IMR-90 (cell line): ENCODE measurements at regions not wholly inside any gene's neighbourhood (a gene's known extent, or its start where the extent isn't known, plus 50 kb on each side); places are given as distances from the start of the nearest gene placed in this dataset.

Experiments
- ATAC-seq: fragments of 200-7000 bp; cut with Tn5 transposase; 2 replicates; pipeline ENCODE4 v1.9.1; 2020; ENCODE audit warnings: low read depth, mild to moderate bottlenecking, moderate library complexity
- BruUV-seq: library from RNA; stranded (reverse); fragments of 400-500 nt; replicated peaks from 2 replicates; lab custom pipeline; 2021; lab: Mats Ljungman, UMichigan
- CTCF ChIA-PET: fragments of 300-600 bp; formaldehyde crosslinking; extraction: SDS; loops from one replicate; lab custom pipeline; 2021; ENCODE audit warnings: antibody characterized with exemption; lab: Yijun Ruan, JAX
- POLR2A ChIA-PET: fragments of 300-600 bp; sonication (Branson Sonifier 250); formaldehyde crosslinking; loops from one replicate; lab custom pipeline; 2022; ENCODE audit warnings: antibody characterized with exemption; ENCODE audit not compliant: unreplicated experiment; lab: Charles Lee
- DNase-seq: peaks from one replicate; pipeline ENCODE4 v3.0.0; 2013
- H2AFZ ChIP-seq: replicated peaks from 2 replicates; pipeline ENCODE3; 2013; ENCODE audit warnings: low read length, mild to moderate bottlenecking; ENCODE audit not compliant: poor library complexity
- H2AK5ac ChIP-seq: 2 replicates; pipeline ENCODE4 v1.6.1; 2013; ENCODE audit warnings: low read depth, low read length, inconsistent platforms
- H2AK9ac ChIP-seq: replicated peaks from 2 replicates; pipeline ENCODE3; 2013; ENCODE audit warnings: mild to moderate bottlenecking, low read depth, low read length, moderate library complexity; ENCODE audit not compliant: poor library complexity
- H2BK120ac ChIP-seq: 2 replicates; pipeline ENCODE4 v1.6.1; 2013; ENCODE audit warnings: low read depth, low read length, inconsistent platforms
- H2BK15ac ChIP-seq: 3 replicates; pipeline ENCODE4 v1.6.1; 2013; ENCODE audit warnings: low read depth, low read length, inconsistent platforms
- H2BK20ac ChIP-seq: 2 replicates; pipeline ENCODE4 v1.6.1; 2013; ENCODE audit warnings: low read depth, mild to moderate bottlenecking, inconsistent platforms, low read length, moderate library complexity
- H2BK5ac ChIP-seq: 2 replicates; pipeline ENCODE4 v1.6.1; 2013; ENCODE audit warnings: mild to moderate bottlenecking, low read depth, low read length, inconsistent platforms; ENCODE audit not compliant: poor library complexity, severe bottlenecking
- H3K14ac ChIP-seq: replicated peaks from 2 replicates; pipeline ENCODE4 v1.6.1; 2013; ENCODE audit warnings: low read depth, low read length, inconsistent platforms
- H3K18ac ChIP-seq: 2 replicates; pipeline ENCODE4 v1.6.1; 2013; ENCODE audit warnings: low read depth, low read length, control low read depth
- H3K23ac ChIP-seq: 2 replicates; pipeline ENCODE4 v1.6.1; 2013; ENCODE audit warnings: low read depth, low read length, inconsistent platforms
- H3K27ac ChIP-seq: 2 replicates; pipeline ENCODE4 v1.5.1; 2013; ENCODE audit warnings: mild to moderate bottlenecking, control low read depth, low read length; ENCODE audit not compliant: insufficient read depth
- H3K27me3 ChIP-seq: 2 replicates; pipeline ENCODE4 v1.6.1; 2013; ENCODE audit warnings: low read length; ENCODE audit not compliant: control insufficient read depth, insufficient read depth
- H3K36me3 ChIP-seq: 2 replicates; pipeline ENCODE4 v1.6.1; 2013; ENCODE audit warnings: low read length, mixed read lengths; ENCODE audit not compliant: control insufficient read depth, insufficient read depth
- H3K4ac ChIP-seq: 2 replicates; pipeline ENCODE4 v1.6.1; 2013; ENCODE audit warnings: low read depth, low read length, inconsistent platforms
- H3K4me1 ChIP-seq: 2 replicates; pipeline ENCODE4 v1.6.1; 2013; ENCODE audit warnings: low read length, mixed read lengths; ENCODE audit not compliant: control insufficient read depth, insufficient read depth
- H3K4me2 ChIP-seq: 2 replicates; pipeline ENCODE4 v1.6.1; 2013; ENCODE audit warnings: low read depth, mild to moderate bottlenecking, control low read depth, low read length, moderate library complexity
- H3K4me3 ChIP-seq: 2 replicates; pipeline ENCODE4 v1.5.1; 2013; ENCODE audit warnings: low read depth, mild to moderate bottlenecking, control low read depth, low read length, moderate library complexity; ENCODE audit not compliant: insufficient read depth
- H3K56ac ChIP-seq: 2 replicates; pipeline ENCODE4 v1.6.1; 2013; ENCODE audit warnings: low read length, inconsistent platforms; ENCODE audit not compliant: insufficient read depth; ENCODE audit errors: extremely low read depth
- H3K79me1 ChIP-seq, 2 experiments: 2 replicates each; pipeline ENCODE4 v1.6.1; 2013; ENCODE audit warnings: low read length in 2 of 2, inconsistent platforms in 1 of 2, low read depth in 1 of 2
- H3K9ac ChIP-seq: 2 replicates; pipeline ENCODE4 v1.6.1; 2013; ENCODE audit warnings: low read depth, low read length, control low read depth
- H3K9me1 ChIP-seq: 2 replicates; pipeline ENCODE4 v1.6.1; 2013; ENCODE audit warnings: low read length, inconsistent platforms; ENCODE audit not compliant: insufficient read depth
- H3K9me3 ChIP-seq: 2 replicates; pipeline ENCODE4 v1.6.1; 2013; ENCODE audit warnings: low read length; ENCODE audit not compliant: control insufficient read depth, insufficient read depth
- H4K20me1 ChIP-seq: 2 replicates; pipeline ENCODE4 v1.6.1; 2013; ENCODE audit warnings: low read length, inconsistent platforms; ENCODE audit not compliant: insufficient read depth
- H4K5ac ChIP-seq: 2 replicates; pipeline ENCODE4 v1.6.1; 2013; ENCODE audit warnings: mild to moderate bottlenecking, low read depth, low read length, control low read depth
- H4K8ac ChIP-seq, 2 experiments: 2 replicates each; pipeline ENCODE4 v1.6.1; 2013; ENCODE audit warnings: low read depth in 2 of 2, low read length in 2 of 2, control low read depth in 1 of 2, inconsistent platforms in 1 of 2
- H4K91ac ChIP-seq: 2 replicates; pipeline ENCODE4 v1.6.1; 2013; ENCODE audit warnings: low read depth, low read length, inconsistent platforms; ENCODE audit not compliant: insufficient read depth
- BHLHE40 ChIP-seq: fragments of 150-350 bp; IDR thresholded peaks from 2 replicates; pipeline ENCODE4 v1.6.1; 2016; ENCODE audit warnings: mild to moderate bottlenecking, low read depth, low read length
- CEBPB ChIP-seq: IDR thresholded peaks from 2 replicates; pipeline ENCODE4 v1.6.1; 2012; ENCODE audit warnings: low read depth, low read length, improper control_type of control experiment
- CTCF ChIP-seq: conservative IDR thresholded peaks from 2 replicates; pipeline ENCODE4 v1.5.1; 2012; ENCODE audit warnings: mild to moderate bottlenecking, low read depth, low read length, improper control_type of control experiment
- ELK1 ChIP-seq: fragments of 150-350 bp; IDR thresholded peaks from 2 replicates; pipeline ENCODE4 v1.6.1; 2016; ENCODE audit warnings: low read depth, mild to moderate bottlenecking, low read length, moderate library complexity, borderline replicate concordance
- FOS ChIP-seq: fragments of 150-350 bp; IDR thresholded peaks from 2 replicates; pipeline ENCODE4 v1.6.1; 2016; ENCODE audit warnings: low read depth, low read length
- MAZ ChIP-seq: IDR thresholded peaks from 2 replicates; pipeline ENCODE4 v1.6.1; 2012; ENCODE audit warnings: low read depth, mild to moderate bottlenecking, low read length, improper control_type of control experiment, moderate library complexity, borderline replicate concordance
- NFE2L2 ChIP-seq: fragments of 150-350 bp; IDR thresholded peaks from 2 replicates; pipeline ENCODE4 v1.6.1; 2016; ENCODE audit warnings: low read depth, mild to moderate bottlenecking, low read length
- POLR2A ChIP-seq: IDR thresholded peaks from 2 replicates; pipeline ENCODE4 v1.6.1; 2012; ENCODE audit warnings: mild to moderate bottlenecking, low read depth, low read length
- RAD21 ChIP-seq: IDR thresholded peaks from 2 replicates; pipeline ENCODE4 v1.6.1; 2012; ENCODE audit warnings: low read length, improper control_type of control experiment
- RCOR1 ChIP-seq: IDR thresholded peaks from 2 replicates; pipeline ENCODE4 v1.6.1; 2012; ENCODE audit warnings: mild to moderate bottlenecking, low read length, improper control_type of control experiment; ENCODE audit not compliant: insufficient replicate concordance
- RFX5 ChIP-seq: IDR thresholded peaks from 2 replicates; pipeline ENCODE4 v1.8.0; 2012; ENCODE audit warnings: low read depth, mild to moderate bottlenecking, low read length, moderate library complexity
- USF2 ChIP-seq: fragments of 150-350 bp; IDR thresholded peaks from 2 replicates; pipeline ENCODE4 v1.6.1; 2017; ENCODE audit warnings: mild to moderate bottlenecking, antibody characterized with exemption, low read length, low read depth
- WGBS, 2 experiments: methylation state at CpG; one replicate each; pipeline versions ENCODE4 v1.1.5 to v1.1.7; 2013; ENCODE audit warnings: missing lambda C conversion rate in 2 of 2; ENCODE audit not compliant: insufficient read length in 1 of 2; ENCODE audit errors: extremely low coverage in 2 of 2; 5-methylcytosine and 5-hydroxymethylcytosine counted together
- dilution Hi-C: fragments of 300-500 bp; cut with HindIII; formaldehyde crosslinking; loops from one replicate; pipeline ENCODE4 v1.14.3; 2018; ENCODE audit warnings: low sequenced_read_pairs; ENCODE audit not compliant: unreplicated experiment
- in situ Hi-C: fragments of 300-500 bp; cut with MboI; formaldehyde crosslinking; loops from 3 replicates; pipeline ENCODE4 v1.14.3; 2019; ENCODE audit warnings: low sequenced_read_pairs, inconsistent platforms, mixed read lengths
- intact Hi-C: fragments of 100-400 bp; cut with micrococcal nuclease; formaldehyde crosslinking; loops from 2 replicates; pipeline ENCODE4 v1.10.0; 2022

- Histone ChIP-seq H2AK9ac (no peak overlapping the region), H3K56ac (no peak overlapping the region), H3K4me1 (no peaks in the 10 kb centered on the region), H3K23ac (no peak overlapping the region), H2BK15ac (no peak overlapping the region), H2BK20ac (no peak overlapping the region), H3K27ac (no peak overlapping the region), H2BK5ac (no peak overlapping the region), H3K4me2 (no peak overlapping the region), H3K9me1 (no peaks in the 10 kb centered on the region), H3K14ac (no peak overlapping the region), H2AFZ (no peak overlapping the region), H3K18ac (no peak overlapping the region), H2BK120ac (no peak overlapping the region), H3K27me3 (no peaks in the 10 kb centered on the region), H4K91ac (no peak overlapping the region), H2AK5ac (no peak overlapping the region), H3K79me1 (no peaks in the 10 kb centered on the region), H3K36me3 (no peaks in the 10 kb centered on the region), H4K5ac (no peak overlapping the region), H3K4me3 (no peak overlapping the region), H3K9ac (no peak overlapping the region), H4K8ac (no peak overlapping the region), H4K20me1 (no peaks in the 10 kb centered on the region), H3K4ac (no peak overlapping the region), H3K9me3 (no peaks in the 10 kb centered on the region)
- TF ChIP-seq CTCF = no peak
- TF ChIP-seq ELK1 = no peak
- no peak for TF ChIP-seq MAZ
- no peak for TF ChIP-seq RFX5
- TF ChIP-seq FOS = no peak
- no peak for TF ChIP-seq BHLHE40
- TF ChIP-seq RCOR1 = no peak
- no peak for TF ChIP-seq CEBPB
- TF ChIP-seq NFE2L2 = no peak
- no peak for TF ChIP-seq POLR2A
- no peak for TF ChIP-seq RAD21
- no peak for TF ChIP-seq USF2
- ChIA-PET POLR2A (no interaction called here), CTCF (no interaction called here)
- no TSS peak for BruUV-seq
- dilution Hi-C loops = no loop called here
- intact Hi-C loops = no loop called here
- WGBS, 2 experiments = no CpG with 5 or more reads among the region's 1 CpG
- in situ Hi-C loops = no loop called here
- DNase-seq (no peak), ATAC-seq (no peak)
Observed at GRCh38 chr13:72457151-72457550, 270.3 kb downstream of the MZT1 start.
